ENCODE measurements at regions not wholly inside any gene's neighbourhood (a gene's known extent, or its start where the extent isn't known, plus 50 kb on each side); places are given as distances from the start of the nearest gene placed in this dataset.

- FAIRE-seq (no peak), DNase-seq (ENCODE audit: insufficient read length, low spot score) (no peak)
These were observed 1163.8 kb downstream of the SORCS1 start for GRCh38 chr10:106000721-106001120.

- DNase-seq (ENCODE audit: insufficient read length, low spot score) (no peak), FAIRE-seq (no peak)
These were observed 1170.9 kb downstream of the SORCS1 start for GRCh38 chr10:105993609-105994008.

GRCh38 chr10:105992928-105993327, 1171.6 kb downstream of the SORCS1 start:
- DNase-seq (ENCODE audit: insufficient read length, low spot score) = no peak
- no peak for FAIRE-seq

GRCh38 chr10:105990529-105990928, 1174.0 kb downstream of the SORCS1 start:
- no peak for FAIRE-seq
- no peak for DNase-seq (ENCODE audit: insufficient read length, low spot score)

GRCh38 chr10:105989995-105990394, 1174.5 kb downstream of the SORCS1 start:
- FAIRE-seq = no peak
- DNase-seq (ENCODE audit: insufficient read length, low spot score) = no peak

- DNase-seq (ENCODE audit: insufficient read length, low spot score) (no peak), FAIRE-seq (no peak)
These were observed 1175.7 kb downstream of the SORCS1 start for GRCh38 chr10:105988848-105989247.

GRCh38 chr10:105986912-105987635, 1177.4 kb downstream of the SORCS1 start:
- DNase-seq (ENCODE audit: insufficient read length, low spot score) (no peak), FAIRE-seq (no peak)

- FAIRE-seq = no peak
- DNase-seq (ENCODE audit: insufficient read length, low spot score) = no peak
These were observed 1178.0 kb downstream of the SORCS1 start for GRCh38 chr10:105986486-105986885.

GRCh38 chr10:105982735-105983134, 1181.8 kb downstream of the SORCS1 start:
- no peak for FAIRE-seq
- no peak for DNase-seq (ENCODE audit: insufficient read length, low spot score)

GRCh38 chr10:105981679-105982078, 1182.8 kb downstream of the SORCS1 start:
- no peak for DNase-seq (ENCODE audit: insufficient read length, low spot score)
- FAIRE-seq = no peak

- FAIRE-seq = no peak
- DNase-seq (ENCODE audit: insufficient read length, low spot score) = no peak
These were observed 1189.6 kb downstream of the SORCS1 start for GRCh38 chr10:105974803-105975456.

- FAIRE-seq (no peak), DNase-seq (ENCODE audit: insufficient read length, low spot score) (no peak)
These were observed 1190.6 kb downstream of the SORCS1 start for GRCh38 chr10:105973902-105974301.

- DNase-seq (ENCODE audit: insufficient read length, low spot score) = no peak
- no peak for FAIRE-seq
These were observed 1191.1 kb downstream of the SORCS1 start for GRCh38 chr10:105973360-105973759.

GRCh38 chr10:105971460-105971859, 1193.0 kb downstream of the SORCS1 start:
- DNase-seq (ENCODE audit: insufficient read length, low spot score) (no peak), FAIRE-seq (no peak)

GRCh38 chr10:105969884-105970377, 1194.6 kb downstream of the SORCS1 start:
- no peak for DNase-seq (ENCODE audit: insufficient read length, low spot score)

GRCh38 chr10:105968666-105969065, 1195.8 kb downstream of the SORCS1 start:
- FAIRE-seq (no peak), DNase-seq (ENCODE audit: insufficient read length, low spot score) (no peak)

More at GRCh38 chr10:105969884-105970377, 1194.6 kb downstream of the SORCS1 start:
- no peak for FAIRE-seq

- DNase-seq (ENCODE audit: insufficient read length, low spot score) = no peak
These were observed 1197.2 kb downstream of the SORCS1 start for GRCh38 chr10:105967256-105967655.

GRCh38 chr10:105965141-105965540, 1199.4 kb downstream of the SORCS1 start:
- DNase-seq (ENCODE audit: insufficient read length, low spot score) (no peak), FAIRE-seq (no peak)

More at GRCh38 chr10:105967256-105967655, 1197.2 kb downstream of the SORCS1 start:
- FAIRE-seq = no peak

- DNase-seq (ENCODE audit: insufficient read length, low spot score) = no peak
- no peak for FAIRE-seq
These were observed 1200.5 kb downstream of the SORCS1 start for GRCh38 chr10:105964009-105964408.

- DNase-seq (ENCODE audit: insufficient read length, low spot score) = no peak
- FAIRE-seq = no peak
These were observed 1201.1 kb downstream of the SORCS1 start for GRCh38 chr10:105963334-105963884.

- DNase-seq (ENCODE audit: insufficient read length, low spot score) (no peak), FAIRE-seq (no peak)
These were observed 1208.0 kb downstream of the SORCS1 start for GRCh38 chr10:105956550-105956949.

GRCh38 chr10:105953861-105954260, 1210.6 kb downstream of the SORCS1 start:
- DNase-seq (ENCODE audit: insufficient read length, low spot score) (no peak), FAIRE-seq (no peak)
